Retinal pigment epithelial cell (primary cell): ENCODE measurements at regions not wholly inside any gene's neighbourhood (a gene's known extent, or its start where the extent isn't known, plus 50 kb on each side); places are given as distances from the start of the nearest gene placed in this dataset.

ENCODE experiments used
- DNase-seq: peaks from one replicate; pipeline ENCODE4 v3.0.0-alpha.2; 2010; ENCODE audit warnings: low read depth
- H3K4me3 ChIP-seq: 2 replicates; pipeline ENCODE4 v1.5.1; 2011; ENCODE audit warnings: mild to moderate bottlenecking, low read length, control low read depth, moderate library complexity
- CTCF ChIP-seq: conservative IDR thresholded peaks from 2 replicates; pipeline ENCODE4 v1.5.1; 2011; ENCODE audit warnings: low read depth, low read length, control low read depth, inconsistent platforms

GRCh38 chr6:68053805-68054373, 581.2 kb upstream of the ADGRB3 start:
- H3K4me3 ChIP-seq = no peak overlapping the region
- DNase-seq = no peak
- TF ChIP-seq CTCF = no peak

- no peak overlapping the region for H3K4me3 ChIP-seq
- DNase-seq = no peak
- no peak for TF ChIP-seq CTCF
Measured at GRCh38 chr6:68052234-68052633, 582.8 kb upstream of the ADGRB3 start.

- no peak for TF ChIP-seq CTCF
- H3K4me3 ChIP-seq = no peak overlapping the region
- no peak for DNase-seq
Measured at GRCh38 chr6:68049562-68049961, 585.5 kb upstream of the ADGRB3 start.

- no peak for TF ChIP-seq CTCF
- H3K4me3 ChIP-seq = no peak overlapping the region
Measured at GRCh38 chr6:68046756-68047155, 588.3 kb upstream of the ADGRB3 start.

GRCh38 chr6:68046302-68046701, 588.8 kb upstream of the ADGRB3 start:
- H3K4me3 ChIP-seq = no peak overlapping the region
- DNase-seq = no peak
- no peak for TF ChIP-seq CTCF

More at GRCh38 chr6:68046756-68047155, 588.3 kb upstream of the ADGRB3 start:
- no peak for DNase-seq

GRCh38 chr6:68045193-68045592, 589.9 kb upstream of the ADGRB3 start:
- no peak overlapping the region for H3K4me3 ChIP-seq
- no peak for DNase-seq
- no peak for TF ChIP-seq CTCF

GRCh38 chr6:68044264-68044663, 590.8 kb upstream of the ADGRB3 start:
- DNase-seq = no peak
- no peak overlapping the region for H3K4me3 ChIP-seq
- no peak for TF ChIP-seq CTCF
